GM12892 (cell line): ENCODE measurements at regions not wholly inside any gene's neighbourhood (a gene's known extent, or its start where the extent isn't known, plus 50 kb on each side); places are given as distances from the start of the nearest gene placed in this dataset.

ENCODE experiments used
- POLR2A ChIP-seq: IDR thresholded peaks from 2 replicates; pipeline ENCODE4 v1.6.1; 2011; ENCODE audit warnings: low read depth, low read length, control low read depth
- POLR2AphosphoS5 ChIP-seq: IDR thresholded peaks from 2 replicates; pipeline ENCODE4 v1.6.1; 2011; ENCODE audit warnings: low read depth, low read length, control low read depth

- no peak for TF ChIP-seq POLR2A
- no peak for TF ChIP-seq POLR2AphosphoS5
These were observed 207.5 kb upstream of the PHACTR1 start for GRCh38 chr6:12509060-12509459.
